Mesodermal cell (in vitro differentiated cells): ENCODE measurements at regions not wholly inside any gene's neighbourhood (a gene's known extent, or its start where the extent isn't known, plus 50 kb on each side); places are given as distances from the start of the nearest gene placed in this dataset.
"Not testable (repeated sequence)": the region's sequence is repeated elsewhere in the genome, so short reads cannot be mapped to it uniquely, and the experiment has no call there.

Source experiments
- H3K27ac ChIP-seq: 2 replicates; pipeline ENCODE4 v1.7.0; 2013; ENCODE audit warnings: mild to moderate bottlenecking, low read depth, low read length, moderate library complexity; ENCODE audit not compliant: severe bottlenecking
- H3K36me3 ChIP-seq: 2 replicates; pipeline ENCODE4 v1.7.1; 2013; ENCODE audit warnings: mild to moderate bottlenecking, low read length, moderate library complexity; ENCODE audit not compliant: control insufficient read depth, insufficient read depth
- H3K4me1 ChIP-seq: one replicate; pipeline ENCODE4 v1.7.1; 2013; ENCODE audit warnings: mild to moderate bottlenecking, low read length; ENCODE audit not compliant: insufficient read depth, control insufficient read depth, poor library complexity, severe bottlenecking
- H3K4me3 ChIP-seq: 2 replicates; pipeline ENCODE4 v1.7.0; 2013; ENCODE audit warnings: low read length, control low read depth, mild to moderate bottlenecking; ENCODE audit not compliant: insufficient read depth, poor library complexity, severe bottlenecking; ENCODE audit errors: extremely low read depth
- H3K9me3 ChIP-seq: 2 replicates; pipeline ENCODE4 v1.7.1; 2013; ENCODE audit warnings: mild to moderate bottlenecking, low read length, moderate library complexity; ENCODE audit not compliant: control insufficient read depth
- WGBS, 2 experiments: methylation state at CpG; one replicate each; pipeline ENCODE4 v1.1.5; 2013; ENCODE audit warnings: missing lambda C conversion rate in 2 of 2; ENCODE audit not compliant: insufficient coverage in 2 of 2; 5-methylcytosine and 5-hydroxymethylcytosine counted together

DNA sequence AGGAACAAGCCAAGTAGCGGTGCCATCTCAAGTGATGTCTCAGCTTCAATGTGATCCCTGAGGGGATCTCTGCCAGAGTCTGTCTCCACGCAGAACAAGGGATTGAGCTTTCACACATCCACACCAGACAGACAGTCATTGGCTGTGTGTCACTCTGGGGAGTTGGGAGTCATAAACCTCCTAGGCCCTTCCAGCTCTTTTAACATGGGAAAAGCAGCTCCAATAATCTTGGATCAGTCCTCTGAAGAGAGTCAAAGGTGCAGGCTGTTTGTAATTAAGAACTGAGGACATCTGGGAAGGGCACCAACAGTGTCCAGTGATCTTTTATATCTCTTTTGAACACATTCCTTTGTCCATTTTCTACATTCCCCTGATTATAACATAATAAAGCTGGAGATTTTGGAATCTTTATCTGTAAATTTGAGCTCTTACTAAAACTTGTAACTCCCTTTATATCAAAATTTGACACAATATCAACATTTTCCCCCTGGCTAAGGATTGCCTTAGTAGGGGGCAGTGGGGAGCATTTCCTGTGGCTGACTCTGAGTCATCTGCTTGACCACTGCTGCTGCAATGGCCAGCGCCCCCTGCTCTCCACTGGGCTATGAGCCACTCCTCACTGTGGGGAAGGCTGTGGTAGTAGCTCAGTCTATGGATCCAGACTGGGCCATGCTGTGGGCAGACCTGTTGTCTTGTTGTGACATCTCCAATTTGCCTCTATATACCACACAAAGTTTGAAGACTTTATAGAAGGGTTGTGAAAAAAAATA is 284.4 kb downstream of the OSTF1 start:
- no peak overlapping the region for H3K27ac ChIP-seq
- 100% methylated on average over 1 to 2 of the region's 3 CpGs for WGBS, 2 experiments
- H3K4me1 ChIP-seq = peaks cover 4% of the 10 kb centered on the region
- H3K4me3 ChIP-seq = no peak overlapping the region
- peaks cover 3% of the 10 kb centered on the region for H3K9me3 ChIP-seq
- H3K36me3 ChIP-seq = no peaks in the 10 kb centered on the region

DNA sequence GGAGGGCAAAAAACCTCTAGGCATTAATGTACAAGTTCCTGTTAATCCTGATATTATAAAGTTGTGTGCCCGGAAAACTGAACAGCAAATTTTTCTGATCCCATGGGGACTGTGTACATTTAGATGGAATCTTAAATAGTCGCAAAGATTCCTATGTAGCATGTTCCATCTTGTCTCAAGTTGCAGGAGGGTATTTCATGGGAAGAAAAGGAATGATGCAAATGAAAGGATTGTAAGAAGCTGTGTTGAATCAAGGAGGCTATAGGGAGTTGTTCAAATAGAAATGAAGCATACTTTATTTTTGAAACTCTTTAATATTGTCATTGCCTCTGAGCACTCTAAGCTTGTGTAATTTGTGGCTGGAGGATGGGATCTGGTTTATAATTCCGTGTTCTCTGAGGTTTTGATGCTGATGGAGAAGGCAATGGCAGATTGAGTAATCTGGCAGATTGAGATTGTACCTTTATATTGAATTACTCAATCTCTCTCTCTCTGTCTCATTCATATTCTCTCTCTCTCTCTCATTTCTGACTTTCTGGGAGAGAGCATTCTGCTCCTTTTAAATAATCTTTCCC is 288.5 kb downstream of the OSTF1 start:
- Histone ChIP-seq H3K9me3 (peaks cover 3% of the 10 kb centered on the region), H3K36me3 (no peaks in the 10 kb centered on the region), H3K4me3 (no peak overlapping the region), H3K27ac (no peak overlapping the region), H3K4me1 (peaks cover 4% of the 10 kb centered on the region)
- 90 to 94% methylated on average over 2 of the region's 3 CpGs for WGBS, 2 experiments

DNA sequence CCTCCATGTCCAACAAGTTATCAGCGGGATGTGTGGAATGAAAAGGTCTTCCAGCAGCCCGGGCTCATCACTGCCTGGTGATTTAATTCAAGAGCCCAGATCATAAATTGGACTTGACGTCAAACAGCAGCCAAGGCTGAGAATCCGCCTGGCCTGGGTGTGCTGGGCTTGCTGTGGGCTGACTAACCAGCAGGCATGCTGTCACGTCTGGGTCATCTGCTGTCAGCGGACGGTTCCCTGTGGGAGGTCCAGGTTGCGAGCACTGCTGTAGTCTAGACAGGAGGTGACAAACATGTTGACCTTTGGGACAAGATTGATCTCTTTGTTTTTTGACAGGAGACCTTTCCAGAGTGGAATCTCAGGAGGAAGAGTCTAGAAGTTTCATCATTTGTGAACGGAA is 289.7 kb downstream of the OSTF1 start:
- H3K9me3 ChIP-seq = peaks cover 3% of the 10 kb centered on the region
- peaks cover under 1% of the 10 kb centered on the region for H3K4me1 ChIP-seq
- H3K4me3 ChIP-seq = no peak overlapping the region
- WGBS, 2 experiments = 67 to 75% methylated on average over 8 of the region's 9 CpGs
- H3K36me3 ChIP-seq = no peaks in the 10 kb centered on the region
- H3K27ac ChIP-seq = no peak overlapping the region

DNA sequence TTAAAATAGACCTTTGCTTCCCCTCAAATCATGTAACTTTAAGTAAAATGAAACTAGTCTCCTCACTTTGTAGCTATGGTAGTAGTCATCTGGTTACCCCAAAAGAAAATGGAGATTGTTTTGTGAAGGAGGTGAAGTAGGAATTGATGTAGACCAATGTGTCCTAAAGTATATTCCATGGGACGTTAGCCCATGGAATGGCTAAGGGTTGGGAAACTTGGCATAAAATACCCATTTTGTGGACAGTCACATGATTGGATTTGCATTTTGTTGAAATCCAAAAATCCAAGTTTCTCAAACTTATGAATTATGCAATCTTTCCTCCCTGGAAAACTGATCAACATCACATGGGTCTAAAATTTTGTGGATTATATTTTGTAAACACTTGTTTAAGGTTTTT is 290.6 kb downstream of the OSTF1 start:
- Histone ChIP-seq H3K4me3 (no peak overlapping the region), H3K36me3 (no peaks in the 10 kb centered on the region), H3K27ac (no peak overlapping the region), H3K9me3 (peaks cover 2% of the 10 kb centered on the region), H3K4me1 (no peaks in the 10 kb centered on the region)
- WGBS, 2 experiments = 83 to 100% methylated on average over 1 of the region's 1 CpG

GRCh38 chr9:75382126-75382525 is 293.8 kb downstream of the OSTF1 start:
- H3K9me3 ChIP-seq = peaks cover 10% of the 10 kb centered on the region
- H3K36me3 ChIP-seq = no peaks in the 10 kb centered on the region
- no peaks in the 10 kb centered on the region for H3K4me1 ChIP-seq
- H3K4me3 ChIP-seq = no peak overlapping the region
- H3K27ac ChIP-seq = no peak overlapping the region
- WGBS, 2 experiments = 67% methylated on average over 1 of the region's 2 CpGs; no CpG with 5 or more reads in 1 of the 2 experiments

- WGBS, 2 experiments = 67% methylated on average over 1 of the region's 1 CpG; no CpG with 5 or more reads in 1 of the 2 experiments
- H3K4me3 ChIP-seq, H3K36me3 ChIP-seq, H3K4me1 ChIP-seq: not testable (repeated sequence)
- Histone ChIP-seq H3K9me3 (peaks cover 10% of the 10 kb centered on the region), H3K27ac (peak overlapping the region; percentile 29)
Measured at GRCh38 chr9:75383420-75384034, 295.2 kb downstream of the OSTF1 start.

DNA sequence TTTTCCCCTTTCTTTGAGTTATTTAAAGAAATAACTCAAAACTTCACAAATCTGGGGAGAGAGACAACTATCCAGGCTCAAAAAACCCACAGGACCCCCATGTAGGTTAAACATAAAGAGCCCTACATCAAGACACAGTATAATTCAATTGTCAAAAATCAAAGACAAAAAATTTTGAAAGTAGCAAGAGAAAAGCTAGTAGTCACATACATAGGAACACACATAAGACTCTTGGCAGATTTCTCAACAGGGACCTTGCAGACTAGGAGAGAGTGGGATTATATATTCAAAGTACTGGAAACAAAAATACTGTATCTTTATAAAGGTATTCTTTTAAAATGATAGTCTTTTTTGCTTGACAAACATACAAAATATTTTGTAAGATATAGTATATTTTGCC is 296.9 kb downstream of the OSTF1 start:
- H3K9me3 ChIP-seq = peaks cover 10% of the 10 kb centered on the region
- H3K4me1 ChIP-seq = no peaks in the 10 kb centered on the region
- H3K36me3 ChIP-seq = no peaks in the 10 kb centered on the region
- H3K27ac ChIP-seq = no peak overlapping the region
- H3K4me3 ChIP-seq = no peak overlapping the region

GRCh38 chr9:75389101-75389500 is 300.8 kb downstream of the OSTF1 start:
- no peaks in the 10 kb centered on the region for H3K36me3 ChIP-seq
- H3K4me1 ChIP-seq = no peaks in the 10 kb centered on the region
- no peak overlapping the region for H3K4me3 ChIP-seq
- H3K9me3 ChIP-seq = peaks cover 6% of the 10 kb centered on the region
- no CpG with 5 or more reads among the region's 2 CpGs for WGBS, 2 experiments
- no peak overlapping the region for H3K27ac ChIP-seq

DNA sequence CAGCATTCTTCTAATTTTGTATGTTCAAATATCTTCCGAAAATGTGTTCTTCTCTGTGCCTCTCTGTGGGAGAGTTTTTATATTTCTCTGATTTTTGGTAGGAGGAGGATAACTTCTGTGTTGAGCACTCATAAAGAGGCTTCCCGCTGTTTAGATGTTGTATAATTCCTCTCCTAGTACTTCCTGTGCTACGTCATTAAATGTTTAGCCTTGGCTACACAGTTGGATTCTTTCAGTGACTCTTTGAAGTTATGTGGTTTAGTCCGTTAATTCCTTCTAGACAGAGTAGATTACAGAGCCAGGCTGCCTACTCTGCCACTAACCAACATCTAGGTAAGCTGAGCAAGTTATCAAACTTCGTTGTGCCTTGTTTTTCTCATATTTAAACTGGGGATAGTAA is 302.6 kb downstream of the OSTF1 start:
- H3K4me1 ChIP-seq = no peaks in the 10 kb centered on the region
- no peak overlapping the region for H3K4me3 ChIP-seq
- WGBS, 2 experiments = 100% methylated on average over 1 of the region's 5 CpGs; no CpG with 5 or more reads in 1 of the 2 experiments
- no peak overlapping the region for H3K27ac ChIP-seq
- no peaks in the 10 kb centered on the region for H3K9me3 ChIP-seq
- no peaks in the 10 kb centered on the region for H3K36me3 ChIP-seq

GRCh38 chr9:75391497-75391896 is 303.2 kb downstream of the OSTF1 start:
- no peak overlapping the region for H3K27ac ChIP-seq
- no peaks in the 10 kb centered on the region for H3K4me1 ChIP-seq
- WGBS, 2 experiments = 90% methylated on average over 4 of the region's 8 CpGs; no CpG with 5 or more reads in 1 of the 2 experiments
- H3K9me3 ChIP-seq = no peaks in the 10 kb centered on the region
- H3K4me3 ChIP-seq = no peak overlapping the region
- H3K36me3 ChIP-seq = no peaks in the 10 kb centered on the region

- Histone ChIP-seq H3K27ac (no peak overlapping the region), H3K4me1 (no peaks in the 10 kb centered on the region), H3K4me3 (no peak overlapping the region), H3K36me3 (no peaks in the 10 kb centered on the region), H3K9me3 (no peaks in the 10 kb centered on the region)
Measured at GRCh38 chr9:75395336-75395735, 307.0 kb downstream of the OSTF1 start.
